ENCODE measurements at regions not wholly inside any gene's neighbourhood (a gene's known extent, or its start where the extent isn't known, plus 50 kb on each side); places are given as distances from the start of the nearest gene placed in this dataset.

GRCh38 chr13:103976371-103976770 lies 910.2 kb upstream of the SLC10A2 start:
- TF ChIP-seq, protein P1, sequence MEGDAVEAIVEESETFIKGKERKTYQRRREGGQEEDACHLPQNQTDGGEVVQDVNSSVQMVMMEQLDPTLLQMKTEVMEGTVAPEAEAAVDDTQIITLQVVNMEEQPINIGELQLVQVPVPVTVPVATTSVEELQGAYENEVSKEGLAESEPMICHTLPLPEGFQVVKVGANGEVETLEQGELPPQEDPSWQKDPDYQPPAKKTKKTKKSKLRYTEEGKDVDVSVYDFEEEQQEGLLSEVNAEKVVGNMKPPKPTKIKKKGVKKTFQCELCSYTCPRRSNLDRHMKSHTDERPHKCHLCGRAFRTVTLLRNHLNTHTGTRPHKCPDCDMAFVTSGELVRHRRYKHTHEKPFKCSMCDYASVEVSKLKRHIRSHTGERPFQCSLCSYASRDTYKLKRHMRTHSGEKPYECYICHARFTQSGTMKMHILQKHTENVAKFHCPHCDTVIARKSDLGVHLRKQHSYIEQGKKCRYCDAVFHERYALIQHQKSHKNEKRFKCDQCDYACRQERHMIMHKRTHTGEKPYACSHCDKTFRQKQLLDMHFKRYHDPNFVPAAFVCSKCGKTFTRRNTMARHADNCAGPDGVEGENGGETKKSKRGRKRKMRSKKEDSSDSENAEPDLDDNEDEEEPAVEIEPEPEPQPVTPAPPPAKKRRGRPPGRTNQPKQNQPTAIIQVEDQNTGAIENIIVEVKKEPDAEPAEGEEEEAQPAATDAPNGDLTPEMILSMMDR (IDR thresholded peaks at IDR 0.05): no peak
- TF ChIP-seq POLR2A (IDR thresholded peaks at IDR 0.05): no peak

All from breast epithelium (tissue), 3 donors.